HT1080 (cell line): ENCODE measurements at regions not wholly inside any gene's neighbourhood (a gene's known extent, or its start where the extent isn't known, plus 50 kb on each side); places are given as distances from the start of the nearest gene placed in this dataset.

Experiments
- DNase-seq: peaks from one replicate; pipeline ENCODE4 v3.0.0-alpha.2; 2015; ENCODE audit warnings: low read depth

- no peak for DNase-seq
These were observed 417.1 kb downstream of the AEBP2 start for GRCh38 chr12:19856389-19856788.

- no peak for DNase-seq
These were observed 417.9 kb downstream of the AEBP2 start for GRCh38 chr12:19857204-19857603.

- DNase-seq = no peak
These were observed 427.9 kb downstream of the AEBP2 start for GRCh38 chr12:19867151-19867550.

GRCh38 chr12:19867970-19868369, 428.7 kb downstream of the AEBP2 start:
- DNase-seq = no peak

GRCh38 chr12:19869413-19869812, 430.1 kb downstream of the AEBP2 start:
- DNase-seq = no peak

GRCh38 chr12:19872621-19873540, 433.6 kb downstream of the AEBP2 start:
- DNase-seq = no peak

GRCh38 chr12:19880076-19880475, 440.8 kb downstream of the AEBP2 start:
- DNase-seq = no peak

GRCh38 chr12:19880721-19881120, 441.4 kb downstream of the AEBP2 start:
- DNase-seq = no peak

- no peak for DNase-seq
These were observed 443.1 kb downstream of the AEBP2 start for GRCh38 chr12:19882346-19882745.

GRCh38 chr12:19884021-19884492, 444.8 kb downstream of the AEBP2 start:
- DNase-seq = no peak

- DNase-seq = no peak
These were observed 446.0 kb downstream of the AEBP2 start for GRCh38 chr12:19885093-19885812.

GRCh38 chr12:19886065-19886464, 446.8 kb downstream of the AEBP2 start:
- no peak for DNase-seq

- DNase-seq = no peak
These were observed 447.4 kb downstream of the AEBP2 start for GRCh38 chr12:19886639-19887064.

- DNase-seq = no peak
These were observed 450.7 kb downstream of the AEBP2 start for GRCh38 chr12:19890024-19890423.

GRCh38 chr12:19891936-19892591, 452.8 kb downstream of the AEBP2 start:
- DNase-seq = no peak

- peak; percentile 21 for DNase-seq
These were observed 454.2 kb downstream of the AEBP2 start for GRCh38 chr12:19893514-19893913.

- DNase-seq = peak; percentile 18
These were observed 454.8 kb downstream of the AEBP2 start for GRCh38 chr12:19894050-19894449.

- DNase-seq = no peak
These were observed 455.5 kb downstream of the AEBP2 start for GRCh38 chr12:19894803-19895202.

- no peak for DNase-seq
These were observed 456.1 kb downstream of the AEBP2 start for GRCh38 chr12:19895246-19896020.

GRCh38 chr12:19896041-19896440, 456.7 kb downstream of the AEBP2 start:
- DNase-seq = no peak

GRCh38 chr12:19896534-19896933, 457.2 kb downstream of the AEBP2 start:
- no peak for DNase-seq
